GM12875 (cell line): ENCODE measurements at regions not wholly inside any gene's neighbourhood (a gene's known extent, or its start where the extent isn't known, plus 50 kb on each side); places are given as distances from the start of the nearest gene placed in this dataset.
"Not testable (repeated sequence)": the region's sequence is repeated elsewhere in the genome, so short reads cannot be mapped to it uniquely, and the experiment has no call there.

Experiments used
- H3K4me3 ChIP-seq: one replicate; pipeline ENCODE4 v1.5.1; 2011; ENCODE audit warnings: low read depth, low read length, control low read depth
- CTCF ChIP-seq: IDR thresholded peaks from 2 replicates; pipeline ENCODE4 v1.5.1; 2011; ENCODE audit warnings: low read depth, mild to moderate bottlenecking, control low read depth, inconsistent platforms, low read length, moderate library complexity, borderline replicate concordance; ENCODE audit not compliant: insufficient read depth

DNA sequence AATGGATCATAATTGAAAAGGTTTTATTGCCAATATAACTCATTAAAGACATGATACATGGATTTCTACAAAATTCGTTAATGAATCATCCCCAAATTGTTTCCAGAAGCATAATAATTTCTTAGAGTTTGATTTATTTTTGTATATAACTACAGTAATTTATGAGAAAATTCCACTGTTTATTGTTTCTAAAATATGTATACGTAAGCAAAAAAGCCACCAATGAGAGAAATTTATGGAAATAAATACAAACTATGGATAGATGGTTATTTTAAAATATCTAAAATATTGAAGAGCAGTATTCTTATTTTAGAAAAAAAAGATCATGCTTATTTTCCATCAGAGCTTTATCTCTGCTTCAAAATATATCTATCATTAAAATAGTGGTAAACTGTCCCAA, 260.0 kb upstream of the ZNF385D start:
- TF ChIP-seq CTCF, result no peak
- no peak overlapping the region for H3K4me3 ChIP-seq

GRCh38 chr3:22012471-22012870, 261.5 kb upstream of the ZNF385D start:
- TF ChIP-seq CTCF, result no peak
- H3K4me3 ChIP-seq, result no peak overlapping the region

- no peak overlapping the region for H3K4me3 ChIP-seq
- TF ChIP-seq CTCF, result no peak
Observed at GRCh38 chr3:22013641-22014040, 262.6 kb upstream of the ZNF385D start.

GRCh38 chr3:22016197-22016596, 265.2 kb upstream of the ZNF385D start:
- H3K4me3 ChIP-seq, result no peak overlapping the region
- no peak for TF ChIP-seq CTCF

GRCh38 chr3:22024638-22025037, 273.6 kb upstream of the ZNF385D start:
- not testable (repeated sequence) for H3K4me3 ChIP-seq

- TF ChIP-seq CTCF, result no peak
- H3K4me3 ChIP-seq, result no peak overlapping the region
Observed at GRCh38 chr3:22029480-22029879, 278.5 kb upstream of the ZNF385D start.

GRCh38 chr3:22039161-22039560, 288.2 kb upstream of the ZNF385D start:
- no peak for TF ChIP-seq CTCF
- H3K4me3 ChIP-seq, result no peak overlapping the region

DNA sequence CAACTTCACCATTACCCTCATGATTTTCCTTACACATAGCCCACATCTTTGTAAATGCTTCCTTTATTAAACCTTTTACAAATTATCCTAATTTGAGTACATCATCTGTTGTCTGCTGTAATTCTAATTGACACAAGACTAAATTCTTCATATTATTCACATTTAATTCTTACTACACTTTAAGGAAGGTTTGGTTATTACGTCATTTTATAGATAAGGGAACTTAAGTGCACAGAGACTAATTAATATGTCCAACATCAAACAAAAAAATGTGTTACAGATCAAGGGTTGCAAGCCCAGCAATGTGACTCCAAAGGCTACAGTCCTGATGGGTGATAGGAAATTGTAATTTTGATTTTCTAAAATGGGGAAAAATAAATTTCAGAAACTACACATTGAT, 289.1 kb upstream of the ZNF385D start:
- no peak overlapping the region for H3K4me3 ChIP-seq
- no peak for TF ChIP-seq CTCF
